ENCODE measurements at regions not wholly inside any gene's neighbourhood (a gene's known extent, or its start where the extent isn't known, plus 50 kb on each side); places are given as distances from the start of the nearest gene placed in this dataset.

GRCh38 chr3:72230774-72231379, 445.9 kb upstream of the PROK2 start:
- Histone ChIP-seq H3K4me2 (ENCODE audit: low read depth, low read length) (no peak overlapping the region), H3K4me3 (ENCODE audit: low read length) (no peak overlapping the region), H3K4me1 (ENCODE audit: low read length) (no peaks in the 10 kb centered on the region), H3K9me2 (replicated peaks; ENCODE audit: insufficient read depth, low read length) (no peaks in the 10 kb centered on the region), H3F3A (ENCODE audit: insufficient read depth, low read length) (no peaks in the 10 kb centered on the region), H2AFZ (ENCODE audit: low read length) (no peak overlapping the region), H3K9me3 (replicated peaks; ENCODE audit: insufficient read depth, low read length) (no peaks in the 10 kb centered on the region), H3K27me3 (replicated peaks; ENCODE audit: insufficient read depth, low read length) (no peaks in the 10 kb centered on the region), H3K27ac (ENCODE audit: low read length) (no peak overlapping the region), H4K20me1 (ENCODE audit: insufficient read depth, low read length) (no peaks in the 10 kb centered on the region), H3K79me2 (ENCODE audit: low read length) (no peaks in the 10 kb centered on the region), H3K9ac (ENCODE audit: low read length) (no peak overlapping the region), H3K36me3 (replicated peaks; ENCODE audit: insufficient read depth, low read length) (no peaks in the 10 kb centered on the region)
- no peak for DNase-seq
- TF ChIP-seq EZH2 (optimal IDR thresholded peaks at IDR 0.05; ENCODE audit: low read depth, low read length) (no peak), EZH2phosphoT487 (IDR thresholded peaks at IDR 0.05; ENCODE audit: low read length) (no peak), CTCF (IDR thresholded peaks at IDR 0.05; ENCODE audit: low read length) (no peak)

- Histone ChIP-seq H3K36me3 (replicated peaks; ENCODE audit: insufficient read depth, low read length) (no peaks in the 10 kb centered on the region), H3K27me3 (replicated peaks; ENCODE audit: insufficient read depth, low read length) (no peaks in the 10 kb centered on the region), H4K20me1 (ENCODE audit: insufficient read depth, low read length) (no peaks in the 10 kb centered on the region), H2AFZ (ENCODE audit: low read length) (no peak overlapping the region), H3K9me2 (replicated peaks; ENCODE audit: insufficient read depth, low read length) (no peaks in the 10 kb centered on the region), H3K27ac (ENCODE audit: low read length) (no peak overlapping the region), H3K4me2 (ENCODE audit: low read depth, low read length) (no peak overlapping the region), H3K79me2 (ENCODE audit: low read length) (no peaks in the 10 kb centered on the region), H3K9ac (ENCODE audit: low read length) (no peak overlapping the region), H3F3A (ENCODE audit: insufficient read depth, low read length) (no peaks in the 10 kb centered on the region), H3K9me3 (replicated peaks; ENCODE audit: insufficient read depth, low read length) (no peaks in the 10 kb centered on the region), H3K4me3 (ENCODE audit: low read length) (no peak overlapping the region), H3K4me1 (ENCODE audit: low read length) (no peaks in the 10 kb centered on the region)
- TF ChIP-seq EZH2phosphoT487 (IDR thresholded peaks at IDR 0.05; ENCODE audit: low read length) (no peak), CTCF (IDR thresholded peaks at IDR 0.05; ENCODE audit: low read length) (no peak), EZH2 (optimal IDR thresholded peaks at IDR 0.05; ENCODE audit: low read depth, low read length) (no peak)
- DNase-seq: no peak
Observed at GRCh38 chr3:72229952-72230351, 445.0 kb upstream of the PROK2 start.

GRCh38 chr3:72227486-72228070, 442.6 kb upstream of the PROK2 start:
- no peaks in the 10 kb centered on the region for H4K20me1 ChIP-seq (ENCODE audit: insufficient read depth, low read length)
- H3K36me3 ChIP-seq (replicated peaks; ENCODE audit: insufficient read depth, low read length): no peaks in the 10 kb centered on the region
- H3K27me3 ChIP-seq (replicated peaks; ENCODE audit: insufficient read depth, low read length): no peaks in the 10 kb centered on the region
- TF ChIP-seq EZH2 (optimal IDR thresholded peaks at IDR 0.05; ENCODE audit: low read depth, low read length) (no peak), CTCF (IDR thresholded peaks at IDR 0.05; ENCODE audit: low read length) (no peak), EZH2phosphoT487 (IDR thresholded peaks at IDR 0.05; ENCODE audit: low read length) (no peak)
- H3F3A ChIP-seq (ENCODE audit: insufficient read depth, low read length): no peaks in the 10 kb centered on the region
- H3K4me3 ChIP-seq (ENCODE audit: low read length): no peak overlapping the region
- no peak for DNase-seq
- H3K79me2 ChIP-seq (ENCODE audit: low read length): no peaks in the 10 kb centered on the region
- no peak overlapping the region for H3K27ac ChIP-seq (ENCODE audit: low read length)
- no peak overlapping the region for H2AFZ ChIP-seq (ENCODE audit: low read length)
- H3K9me3 ChIP-seq (replicated peaks; ENCODE audit: insufficient read depth, low read length): no peaks in the 10 kb centered on the region
- no peaks in the 10 kb centered on the region for H3K4me1 ChIP-seq (ENCODE audit: low read length)
- no peak overlapping the region for H3K9ac ChIP-seq (ENCODE audit: low read length)
- no peak overlapping the region for H3K4me2 ChIP-seq (ENCODE audit: low read depth, low read length)
- no peaks in the 10 kb centered on the region for H3K9me2 ChIP-seq (replicated peaks; ENCODE audit: insufficient read depth, low read length)
